Sigmoid colon (tissue), 6 donors: ENCODE measurements at regions not wholly inside any gene's neighbourhood (a gene's known extent, or its start where the extent isn't known, plus 50 kb on each side); places are given as distances from the start of the nearest gene placed in this dataset.
"Not testable (repeated sequence)": the region's sequence is repeated elsewhere in the genome, so short reads cannot be mapped to it uniquely, and the experiment has no call there.

Source experiments
- DNase-seq: peaks from one replicate; pipeline ENCODE4 v3.0.0-alpha.2; 2019
- H3K27ac ChIP-seq, 4 donors: fragments of 200-600 bp; sonication (generic); one replicate each; pipeline ENCODE4 v1.5.1; 2016 to 2019; ENCODE audit warnings: mild to moderate bottlenecking in 1 of 4
- H3K27me3 ChIP-seq, 3 donors: fragments of 200-600 bp; sonication (generic); one replicate each; pipeline ENCODE4 v1.5.1; 2019; ENCODE audit warnings: mild to moderate bottlenecking in 1 of 3
- H3K36me3 ChIP-seq, 4 donors: fragments of 200-600 bp; sonication (generic); one replicate each; pipeline ENCODE4 v1.5.1; 2016 to 2019
- H3K4me1 ChIP-seq, 4 donors: fragments of 200-600 bp; sonication (generic); one replicate each; pipeline ENCODE4 v1.5.1; 2017 to 2019
- H3K4me3 ChIP-seq, 4 donors: fragments of 200-600 bp; sonication (generic); one replicate each; pipeline ENCODE4 v1.5.1; 2017 to 2019; ENCODE audit warnings: mild to moderate bottlenecking in 2 of 4, moderate library complexity in 1 of 4
- H3K9me3 ChIP-seq, 4 donors: fragments of 200-600 bp in 3 of 4; sonication (generic) in 3 of 4; one replicate each; pipeline versions ENCODE4 v1.5.1 to v1.6.1; 2013 to 2019
- EP300 ChIP-seq, 4 donors: sonication (generic); formaldehyde crosslinking; IDR thresholded peaks; one replicate each; pipeline ENCODE4 v1.6.1; 2017; ENCODE audit warnings: antibody characterized with exemption in 4 of 4
- POLR2A ChIP-seq, 2 donors: fragments of 450-650 bp; IDR thresholded peaks; one replicate each; pipeline ENCODE4 v1.6.1; 2016; ENCODE audit warnings: antibody characterized with exemption in 2 of 2, mild to moderate bottlenecking in 2 of 2, moderate library complexity in 2 of 2
- POLR2AphosphoS5 ChIP-seq, 4 donors: sonication (generic); formaldehyde crosslinking; IDR thresholded peaks; one replicate each; pipeline ENCODE4 v1.6.1; 2017; ENCODE audit warnings: antibody characterized with exemption in 4 of 4
- WGBS, 2 donors: extraction: QIAGEN DNeasy Blood & Tissue Kit; methylation state at CpG; one replicate each; pipeline ENCODE4 v1.1.7; 2013; 5-methylcytosine and 5-hydroxymethylcytosine counted together
- intact Hi-C: fragments of 100-400 bp; cut with DNase I; formaldehyde crosslinking; loops from one replicate; pipeline ENCODE4 v1.15.1; 2023
- TF ChIP-seq, protein P1 (sequence below), 4 experiments: fragments of 450-650 bp in 3 of 4; fragments of 200-600 bp in 1 of 4; IDR thresholded peaks; one replicate each; pipeline ENCODE4 v1.5.1; 2016 to 2019; ENCODE audit warnings: antibody characterized with exemption in 4 of 4, mild to moderate bottlenecking in 3 of 4, moderate library complexity in 2 of 4
- donor health status: healthy with polysubstance abuse.
- donor health status: healthy.

DNA sequence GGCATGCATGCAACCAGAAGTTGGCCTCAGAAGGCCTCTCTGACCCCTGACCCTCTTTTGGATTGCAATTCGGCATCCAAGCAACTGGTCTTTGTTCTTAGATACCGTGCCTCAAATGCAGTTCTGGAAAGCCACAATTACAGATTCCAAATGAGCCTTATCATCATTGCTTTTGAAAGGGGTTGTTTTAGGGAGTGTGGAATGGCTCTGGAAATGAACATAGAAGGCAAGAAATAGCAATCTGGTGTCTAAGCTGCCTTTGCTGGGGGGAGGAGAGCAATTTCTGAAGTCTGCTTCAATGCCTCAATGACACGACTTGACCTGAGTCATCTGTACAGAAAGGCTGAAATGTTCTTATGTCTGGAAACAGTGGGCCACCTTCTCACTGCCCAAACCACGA lies 250.1 kb downstream of the NUAK1 start:
- intact Hi-C loops: no loop called here
- H3K4me1 ChIP-seq: no peaks in the 10 kb centered on the region
- WGBS, 2 donors: 59 to 72% methylated on average over 4 of the region's 4 CpGs
- no peaks in the 10 kb centered on the region for H3K36me3 ChIP-seq
- H3K9me3 ChIP-seq: no peaks in the 10 kb centered on the region
- no peak for DNase-seq
- H3K27ac ChIP-seq: no peak overlapping the region
- TF ChIP-seq EP300 (IDR thresholded peaks at IDR 0.05) (no peak), POLR2A (IDR thresholded peaks at IDR 0.05) (no peak), POLR2AphosphoS5 (IDR thresholded peaks at IDR 0.05) (no peak)
- TF ChIP-seq, protein P1, sequence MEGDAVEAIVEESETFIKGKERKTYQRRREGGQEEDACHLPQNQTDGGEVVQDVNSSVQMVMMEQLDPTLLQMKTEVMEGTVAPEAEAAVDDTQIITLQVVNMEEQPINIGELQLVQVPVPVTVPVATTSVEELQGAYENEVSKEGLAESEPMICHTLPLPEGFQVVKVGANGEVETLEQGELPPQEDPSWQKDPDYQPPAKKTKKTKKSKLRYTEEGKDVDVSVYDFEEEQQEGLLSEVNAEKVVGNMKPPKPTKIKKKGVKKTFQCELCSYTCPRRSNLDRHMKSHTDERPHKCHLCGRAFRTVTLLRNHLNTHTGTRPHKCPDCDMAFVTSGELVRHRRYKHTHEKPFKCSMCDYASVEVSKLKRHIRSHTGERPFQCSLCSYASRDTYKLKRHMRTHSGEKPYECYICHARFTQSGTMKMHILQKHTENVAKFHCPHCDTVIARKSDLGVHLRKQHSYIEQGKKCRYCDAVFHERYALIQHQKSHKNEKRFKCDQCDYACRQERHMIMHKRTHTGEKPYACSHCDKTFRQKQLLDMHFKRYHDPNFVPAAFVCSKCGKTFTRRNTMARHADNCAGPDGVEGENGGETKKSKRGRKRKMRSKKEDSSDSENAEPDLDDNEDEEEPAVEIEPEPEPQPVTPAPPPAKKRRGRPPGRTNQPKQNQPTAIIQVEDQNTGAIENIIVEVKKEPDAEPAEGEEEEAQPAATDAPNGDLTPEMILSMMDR (IDR thresholded peaks at IDR 0.05): no peak
- H3K27me3 ChIP-seq: no peaks in the 10 kb centered on the region
- H3K4me3 ChIP-seq: no peak overlapping the region

DNA sequence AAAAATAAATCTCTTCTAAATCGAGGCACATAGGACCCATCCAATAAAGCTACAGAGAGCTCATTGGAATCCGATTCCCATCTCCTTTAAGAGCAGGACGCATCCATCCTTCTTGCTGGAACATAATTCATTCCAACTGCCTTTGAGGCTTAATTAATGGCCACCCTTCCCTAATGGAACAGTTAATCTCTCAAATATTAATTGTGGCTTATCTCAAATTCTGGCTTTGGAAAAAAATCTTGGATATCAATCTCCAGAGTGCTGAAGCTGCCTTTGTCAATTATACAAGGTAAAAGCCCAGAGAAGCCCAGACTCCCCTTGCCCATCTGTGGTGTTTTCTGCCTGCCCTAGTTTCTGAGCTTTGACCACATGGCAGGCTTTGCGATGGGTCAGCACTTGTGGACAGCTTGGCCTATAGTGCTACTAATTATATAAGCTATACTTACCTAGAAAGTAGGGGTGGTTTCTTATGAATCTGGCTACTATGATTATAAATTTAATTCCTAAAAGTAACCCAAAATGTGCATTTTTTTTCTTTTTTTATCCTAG lies 246.3 kb downstream of the NUAK1 start:
- no peak for DNase-seq
- no peak for TF ChIP-seq POLR2A (IDR thresholded peaks at IDR 0.05)
- Histone ChIP-seq H3K4me1 (no peaks in the 10 kb centered on the region), H3K27me3 (no peaks in the 10 kb centered on the region), H3K4me3 (no peak overlapping the region), H3K9me3 (no peaks in the 10 kb centered on the region), H3K36me3 (no peaks in the 10 kb centered on the region), H3K27ac (no peak overlapping the region)
- WGBS, 2 donors: 86 to 89% methylated on average over 4 of the region's 4 CpGs
- intact Hi-C loops: no loop called here

DNA sequence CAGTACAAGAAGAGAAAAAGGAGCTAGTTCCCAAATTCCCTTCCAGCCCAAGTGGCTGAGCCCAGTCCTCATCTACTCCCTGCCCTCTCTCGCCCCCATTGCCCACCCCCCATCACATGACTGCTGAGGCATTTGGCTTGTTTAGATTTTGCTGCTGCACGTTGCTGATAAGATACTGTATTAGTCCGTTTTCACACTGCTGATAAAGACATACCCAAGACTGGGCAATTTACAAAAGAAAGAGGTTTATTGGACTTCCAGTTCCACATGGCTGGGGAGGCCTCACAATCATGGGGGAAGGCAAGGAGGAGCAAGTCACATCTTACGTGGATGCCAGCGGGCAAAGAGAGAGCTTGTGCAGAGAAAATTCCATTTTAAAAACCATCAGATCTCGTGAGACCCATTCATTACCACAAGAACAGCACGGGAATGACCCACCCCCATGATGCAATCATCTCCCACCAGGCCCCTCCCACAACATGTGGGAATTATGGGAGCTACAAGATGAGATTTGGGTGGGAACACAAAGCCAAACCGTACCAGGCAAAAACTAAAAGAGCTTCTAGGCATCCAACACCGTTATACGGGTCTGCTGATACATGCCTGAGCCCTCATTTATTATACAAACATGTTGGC lies 243.4 kb downstream of the NUAK1 start:
- H3K4me1 ChIP-seq, H3K36me3 ChIP-seq, H3K9me3 ChIP-seq, H3K4me3 ChIP-seq, DNase-seq, H3K27ac ChIP-seq, intact Hi-C loops, H3K27me3 ChIP-seq: not testable (repeated sequence)
- WGBS, 2 donors: 64 to 80% methylated on average over 10 of the region's 10 CpGs

GRCh38 chr12:105897311-105897725 lies 241.4 kb downstream of the NUAK1 start:
- TF ChIP-seq, protein P1 (IDR thresholded peaks at IDR 0.05): no peak
- no peak for TF ChIP-seq EP300 (IDR thresholded peaks at IDR 0.05)
- TF ChIP-seq POLR2AphosphoS5 (IDR thresholded peaks at IDR 0.05): no peak
- H3K9me3 ChIP-seq: no peaks in the 10 kb centered on the region

GRCh38 chr12:105898271-105898670 lies 240.5 kb downstream of the NUAK1 start:
- H3K27ac ChIP-seq, H3K4me3 ChIP-seq, intact Hi-C loops, H3K36me3 ChIP-seq, H3K4me1 ChIP-seq, H3K27me3 ChIP-seq, DNase-seq, H3K9me3 ChIP-seq: not testable (repeated sequence)
- 59 to 77% methylated on average over 6 of the region's 6 CpGs for WGBS, 2 donors

More at GRCh38 chr12:105897311-105897725, 241.4 kb downstream of the NUAK1 start:
- Histone ChIP-seq H3K4me1 (no peaks in the 10 kb centered on the region), H3K27me3 (no peaks in the 10 kb centered on the region), H3K36me3 (no peaks in the 10 kb centered on the region), H3K27ac (no peak overlapping the region), H3K4me3 (no peak overlapping the region)
- DNase-seq: no peak
- intact Hi-C loops: no loop called here
- WGBS, 2 donors: 37 to 60% methylated on average over 1 of the region's 1 CpG

- no peaks in the 10 kb centered on the region for H3K36me3 ChIP-seq
- H3K27me3 ChIP-seq: no peaks in the 10 kb centered on the region
- H3K9me3 ChIP-seq: no peaks in the 10 kb centered on the region
- no peaks in the 10 kb centered on the region for H3K4me1 ChIP-seq
- WGBS, 2 donors: 68 to 73% methylated on average over 5 of the region's 5 CpGs
- no peak overlapping the region for H3K4me3 ChIP-seq
- intact Hi-C loops: no loop called here
- H3K27ac ChIP-seq: no peak overlapping the region
- no peak for DNase-seq
- TF ChIP-seq EP300 (IDR thresholded peaks at IDR 0.05) (no peak), POLR2A (IDR thresholded peaks at IDR 0.05) (no peak), POLR2AphosphoS5 (IDR thresholded peaks at IDR 0.05) (no peak)
- TF ChIP-seq, protein P1 (IDR thresholded peaks at IDR 0.05): no peak
Measured at GRCh38 chr12:105899589-105899988, 239.2 kb downstream of the NUAK1 start.
